HL-60 (cell line): ENCODE measurements at regions not wholly inside any gene's neighbourhood (a gene's known extent, or its start where the extent isn't known, plus 50 kb on each side); places are given as distances from the start of the nearest gene placed in this dataset.

Experiments
- DNase-seq, 2 experiments: peaks; one replicate each; pipeline ENCODE4 v3.0.0-alpha.2; 2010 to 2020; ENCODE audit warnings: low read depth in 1 of 2, low spot score in 1 of 2
- H3K27ac ChIP-seq: fragments of 250-450 bp; sonication (Bioruptor Pico); replicated peaks from 2 replicates; pipeline ENCODE4 v1.5.1; 2020; ENCODE audit warnings: mild to moderate bottlenecking, moderate library complexity
- H3K27me3 ChIP-seq: fragments of 250-450 bp; sonication (Bioruptor Pico); 2 replicates; pipeline ENCODE4 v1.5.1; 2021; ENCODE audit warnings: mild to moderate bottlenecking, moderate library complexity; ENCODE audit not compliant: insufficient read depth, poor library complexity, severe bottlenecking
- H3K4me3 ChIP-seq: replicated peaks from 2 replicates; pipeline ENCODE4 v1.5.1; 2011; ENCODE audit warnings: mild to moderate bottlenecking, control low read depth, low read length; ENCODE audit not compliant: insufficient read depth
- GABPA ChIP-seq: IDR thresholded peaks from 2 replicates; pipeline ENCODE4 v1.6.1; 2012; ENCODE audit warnings: low read depth
- POLR2AphosphoS5 ChIP-seq: IDR thresholded peaks from 2 replicates; pipeline ENCODE4 v1.6.1; 2012; ENCODE audit warnings: low read depth
- REST ChIP-seq: IDR thresholded peaks from 2 replicates; pipeline ENCODE4 v1.6.1; 2012; ENCODE audit warnings: low read depth; ENCODE audit not compliant: insufficient replicate concordance
- SPI1 ChIP-seq: IDR thresholded peaks from 2 replicates; pipeline ENCODE4 v1.6.1; 2012; ENCODE audit warnings: low read depth, mild to moderate bottlenecking, borderline replicate concordance
- TF ChIP-seq, protein P1 (sequence below): IDR thresholded peaks from one replicate; pipeline ENCODE4 v1.5.1; 2011; ENCODE audit warnings: low read length, control low read depth, inconsistent platforms; ENCODE audit not compliant: insufficient read depth

GRCh38 chr1:82165304-82165703, 364.6 kb downstream of the ADGRL2 start:
- DNase-seq = no peak
- no peak overlapping the region for H3K4me3 ChIP-seq
- H3K27ac ChIP-seq = no peak overlapping the region
- TF ChIP-seq, protein P1, sequence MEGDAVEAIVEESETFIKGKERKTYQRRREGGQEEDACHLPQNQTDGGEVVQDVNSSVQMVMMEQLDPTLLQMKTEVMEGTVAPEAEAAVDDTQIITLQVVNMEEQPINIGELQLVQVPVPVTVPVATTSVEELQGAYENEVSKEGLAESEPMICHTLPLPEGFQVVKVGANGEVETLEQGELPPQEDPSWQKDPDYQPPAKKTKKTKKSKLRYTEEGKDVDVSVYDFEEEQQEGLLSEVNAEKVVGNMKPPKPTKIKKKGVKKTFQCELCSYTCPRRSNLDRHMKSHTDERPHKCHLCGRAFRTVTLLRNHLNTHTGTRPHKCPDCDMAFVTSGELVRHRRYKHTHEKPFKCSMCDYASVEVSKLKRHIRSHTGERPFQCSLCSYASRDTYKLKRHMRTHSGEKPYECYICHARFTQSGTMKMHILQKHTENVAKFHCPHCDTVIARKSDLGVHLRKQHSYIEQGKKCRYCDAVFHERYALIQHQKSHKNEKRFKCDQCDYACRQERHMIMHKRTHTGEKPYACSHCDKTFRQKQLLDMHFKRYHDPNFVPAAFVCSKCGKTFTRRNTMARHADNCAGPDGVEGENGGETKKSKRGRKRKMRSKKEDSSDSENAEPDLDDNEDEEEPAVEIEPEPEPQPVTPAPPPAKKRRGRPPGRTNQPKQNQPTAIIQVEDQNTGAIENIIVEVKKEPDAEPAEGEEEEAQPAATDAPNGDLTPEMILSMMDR = no peak
- TF ChIP-seq SPI1 (no peak), GABPA (no peak), REST (no peak), POLR2AphosphoS5 (no peak)
- no peaks in the 10 kb centered on the region for H3K27me3 ChIP-seq

DNA sequence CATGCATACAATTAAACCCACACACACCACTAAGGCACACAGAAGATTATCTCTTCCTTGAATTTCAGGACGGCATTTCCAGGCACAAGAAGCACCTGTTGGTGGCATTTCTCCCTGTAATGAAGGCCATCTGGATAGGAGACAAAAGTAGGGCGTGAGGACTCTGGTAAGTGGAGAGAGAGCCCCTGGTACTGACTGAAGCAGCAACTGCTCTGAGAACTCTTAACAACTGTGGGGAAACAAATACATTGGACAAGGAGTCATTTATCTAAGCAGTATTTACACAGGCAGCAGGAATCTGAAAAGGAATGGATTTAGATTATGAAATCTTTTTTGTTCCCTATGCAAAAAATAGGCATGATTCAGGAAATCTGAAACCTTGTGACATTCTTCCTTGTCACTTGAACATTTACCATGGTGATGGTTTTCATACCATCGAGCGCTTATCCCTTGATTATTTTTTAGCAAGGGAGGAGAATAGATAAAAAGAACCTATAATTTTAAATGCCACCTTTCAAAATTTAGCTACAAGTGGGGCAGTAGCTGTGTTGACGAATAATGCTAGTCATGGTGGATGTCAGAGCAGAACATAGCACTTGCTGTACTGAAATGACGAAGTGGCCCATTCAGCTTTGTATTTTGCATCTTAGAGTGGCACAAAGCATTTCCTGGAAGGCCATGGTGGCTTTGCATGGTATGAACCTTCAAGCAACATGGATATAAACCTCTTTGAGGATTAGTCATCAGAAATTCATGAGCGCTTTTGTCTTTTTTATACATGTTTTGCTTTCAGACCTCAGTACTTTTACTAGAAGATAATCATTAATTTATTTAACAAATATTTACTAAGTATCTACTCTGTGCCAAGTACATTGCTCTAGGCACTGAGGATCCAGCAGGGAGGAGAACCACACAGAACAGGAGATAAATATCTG, 362.0 kb downstream of the ADGRL2 start:
- Histone ChIP-seq H3K27me3 (no peaks in the 10 kb centered on the region), H3K4me3 (no peak overlapping the region), H3K27ac (no peak overlapping the region)
- TF ChIP-seq GABPA (no peak), POLR2AphosphoS5 (no peak), REST (no peak), SPI1 (no peak)
- TF ChIP-seq, protein P1 = no peak
- no peak for DNase-seq

DNA sequence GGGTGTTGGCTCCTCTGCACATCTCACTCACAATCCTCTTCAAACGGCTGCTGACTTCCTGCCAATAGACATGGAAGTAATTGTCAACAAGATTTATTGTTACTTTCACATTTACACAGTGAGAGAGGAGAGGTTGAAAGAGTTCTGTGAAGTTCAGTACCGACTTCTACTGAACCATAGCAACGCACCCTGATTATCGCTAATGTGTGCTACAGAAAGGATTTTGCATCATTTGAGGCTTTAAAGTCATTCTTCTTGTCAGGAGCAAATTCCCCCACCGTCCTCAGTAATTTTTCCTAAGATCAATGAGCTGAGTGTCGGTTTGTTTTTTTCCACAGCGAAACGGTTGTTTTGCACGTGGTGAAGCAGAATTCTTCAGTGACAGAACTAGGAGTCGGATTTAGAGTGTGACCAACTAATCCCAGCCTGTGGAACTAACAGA, 361.0 kb downstream of the ADGRL2 start:
- Histone ChIP-seq H3K27me3 (no peaks in the 10 kb centered on the region), H3K4me3 (no peak overlapping the region), H3K27ac (no peak overlapping the region)
- DNase-seq = no peak
- TF ChIP-seq POLR2AphosphoS5 (no peak), GABPA (no peak), SPI1 (no peak), REST (no peak)
- TF ChIP-seq, protein P1 = no peak
